Sciatic nerve (tissue), 2 donors: ENCODE measurements at regions not wholly inside any gene's neighbourhood (a gene's known extent, or its start where the extent isn't known, plus 50 kb on each side); places are given as distances from the start of the nearest gene placed in this dataset.

Source experiments
- ATAC-seq: fragments of 200-7000 bp; cut with Tn5 transposase; one replicate; pipeline ENCODE4 v1.9.1; 2020; ENCODE audit warnings: mild to moderate bottlenecking, moderate library complexity
- DNase-seq: peaks from one replicate; pipeline ENCODE4 v3.0.0-alpha.2; 2020; ENCODE audit warnings: low spot score
- intact Hi-C: fragments of 100-400 bp; cut with DNase I; formaldehyde crosslinking; loops from one replicate; pipeline ENCODE4 v1.14.2; 2022
- donor health status: DM: no; HTN: no; CAD: no.
- donor health status: DM: no; HTN: no; CAD: no.

DNA sequence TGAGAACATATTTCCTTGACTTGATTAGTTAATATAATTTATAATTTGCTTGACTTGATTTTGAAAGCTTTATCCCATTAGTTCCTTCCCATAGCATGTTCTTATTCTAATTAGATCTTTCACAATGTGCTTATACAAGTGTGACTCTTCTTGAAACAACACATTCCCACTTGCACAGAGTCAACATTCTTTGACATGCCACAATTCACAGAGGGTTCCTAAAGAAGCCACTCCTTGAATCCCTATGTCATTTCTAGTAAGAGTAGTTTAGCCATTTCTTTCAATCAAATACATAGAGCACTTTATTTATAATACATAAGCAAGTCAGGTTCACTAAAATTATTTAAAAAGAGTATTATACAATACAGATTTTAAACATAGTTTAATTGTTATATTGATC lies 228.9 kb upstream of the GRID2 start:
- ATAC-seq (no peak), DNase-seq (no peak)

DNA sequence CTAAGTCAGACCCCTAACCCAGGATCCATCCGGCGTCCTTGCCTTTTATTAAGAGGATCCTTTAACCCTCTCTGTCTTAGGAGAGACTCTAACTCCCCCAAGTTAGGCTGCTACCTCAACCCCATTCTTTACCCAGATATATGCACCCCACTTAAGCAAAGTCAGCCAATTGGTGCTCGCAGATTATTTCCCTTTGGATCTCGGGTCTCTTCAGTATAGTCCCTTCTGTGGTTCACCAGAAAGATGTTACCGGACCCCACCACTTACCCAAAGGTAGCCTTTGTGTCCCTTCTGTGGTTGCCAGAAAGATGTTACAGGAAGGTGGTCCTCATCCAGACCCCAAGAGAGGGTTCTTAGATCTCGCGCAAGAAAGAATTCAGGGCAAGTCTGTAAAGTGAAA lies 212.9 kb upstream of the GRID2 start:
- ATAC-seq (no peak), DNase-seq (no peak)
- intact Hi-C loops = no loop called here

More for the DNA sequence above, 228.9 kb upstream of the GRID2 start:
- intact Hi-C loops = no loop called here

DNA sequence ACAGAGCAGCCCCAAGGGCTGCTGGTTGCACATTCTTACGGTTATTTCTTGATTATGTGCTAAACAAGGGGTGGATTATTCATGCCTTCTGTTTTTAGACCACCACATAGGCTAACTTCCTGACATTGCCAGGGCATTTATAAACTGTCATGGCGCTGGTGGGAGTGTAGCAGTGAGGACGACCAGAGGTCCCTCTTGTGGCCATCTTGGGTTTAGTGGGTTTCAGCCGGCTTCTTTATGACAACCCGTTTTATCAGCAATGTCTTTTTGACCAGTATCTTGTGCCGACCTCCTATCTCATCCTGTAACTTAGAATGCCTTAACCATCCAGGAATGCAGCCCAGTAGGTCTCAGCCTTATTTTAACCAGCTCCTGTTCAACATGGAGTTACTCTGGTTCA lies 212.4 kb upstream of the GRID2 start:
- intact Hi-C loops = no loop called here
- DNase-seq (no peak), ATAC-seq (no peak)

DNA sequence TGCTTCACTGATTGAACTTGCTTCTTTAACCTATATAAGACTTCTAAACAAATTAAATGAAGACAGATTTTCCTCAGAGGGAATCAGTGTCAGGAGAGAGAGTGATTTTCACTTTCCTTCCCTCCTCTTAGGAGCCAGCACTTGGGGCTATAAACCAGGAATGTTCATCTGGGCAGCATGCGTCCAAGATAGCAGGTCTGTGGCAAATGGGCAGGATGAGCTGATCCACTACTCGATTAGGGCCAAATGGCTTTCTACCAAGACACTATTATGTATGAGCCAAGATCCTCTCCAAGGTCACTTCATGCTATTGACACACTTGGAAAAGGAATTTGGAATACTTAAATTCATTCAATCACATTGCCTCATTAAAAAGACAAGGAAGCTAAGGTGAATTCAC lies 203.9 kb upstream of the GRID2 start:
- DNase-seq (no peak), ATAC-seq (peak; percentile 42)
- intact Hi-C loops = no loop called here

DNA sequence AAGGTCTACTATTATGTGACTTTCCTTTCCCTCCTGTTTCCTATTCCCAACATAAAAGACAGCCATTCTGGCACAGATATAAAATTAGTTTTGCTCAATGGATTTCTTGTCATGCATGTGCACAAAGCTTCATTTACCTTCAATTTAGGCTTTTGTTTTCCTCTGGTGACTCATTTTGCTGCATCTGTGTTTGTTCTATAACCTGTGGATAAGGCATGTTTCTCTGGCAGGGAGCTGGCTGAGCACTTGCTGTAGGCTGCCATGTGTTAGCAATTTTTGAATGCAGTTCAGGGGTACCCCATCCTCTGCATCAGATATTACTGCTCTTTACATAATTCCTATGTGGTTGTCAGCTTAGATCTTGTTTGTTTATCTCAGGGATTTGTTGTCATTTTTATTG lies 202.8 kb upstream of the GRID2 start:
- intact Hi-C loops = no loop called here
- no peak for DNase-seq
- ATAC-seq = no peak

DNA sequence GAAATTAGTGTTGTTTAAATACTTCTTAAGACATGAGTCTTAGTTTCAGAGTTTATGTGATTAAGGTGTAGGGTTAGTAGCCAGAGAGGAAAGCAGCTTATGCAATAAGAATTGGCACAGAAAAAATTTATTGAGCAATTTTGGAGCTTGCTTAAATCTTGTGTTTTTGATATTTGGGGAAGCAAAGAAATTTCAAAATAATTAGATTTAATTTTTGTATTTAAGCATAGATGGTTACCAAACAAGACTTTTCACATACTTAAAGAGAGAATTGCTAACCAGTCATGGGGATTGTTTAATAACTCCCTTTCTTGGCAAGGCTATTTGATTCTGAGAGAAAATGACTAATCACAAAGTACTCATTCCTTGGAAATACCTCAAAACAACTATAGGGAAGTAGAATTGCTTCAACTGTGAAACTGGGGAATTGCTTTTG lies 202.0 kb upstream of the GRID2 start:
- DNase-seq = no peak
- intact Hi-C loops = no loop called here
- ATAC-seq = peak; percentile 55

DNA sequence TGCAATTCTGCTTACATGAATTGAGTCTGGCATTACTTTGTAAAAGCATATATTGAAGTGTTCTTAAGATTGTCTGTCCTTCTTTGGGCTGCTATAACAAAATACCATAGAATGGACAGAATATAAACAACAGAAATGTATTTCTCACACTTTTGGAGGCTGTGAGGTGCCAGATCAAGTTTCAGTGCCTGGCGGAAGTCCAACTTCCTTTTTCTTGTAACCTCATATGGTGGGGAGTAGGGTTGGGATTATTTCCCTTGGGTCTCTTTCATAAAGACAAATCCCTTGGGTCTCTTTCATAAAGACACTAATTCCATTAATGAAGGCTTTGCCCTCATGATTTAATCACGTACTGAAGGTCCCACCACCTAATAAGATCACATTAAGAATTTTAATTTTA lies 199.3 kb upstream of the GRID2 start:
- DNase-seq = no peak
- ATAC-seq = no peak
- intact Hi-C loops = no loop called here

DNA sequence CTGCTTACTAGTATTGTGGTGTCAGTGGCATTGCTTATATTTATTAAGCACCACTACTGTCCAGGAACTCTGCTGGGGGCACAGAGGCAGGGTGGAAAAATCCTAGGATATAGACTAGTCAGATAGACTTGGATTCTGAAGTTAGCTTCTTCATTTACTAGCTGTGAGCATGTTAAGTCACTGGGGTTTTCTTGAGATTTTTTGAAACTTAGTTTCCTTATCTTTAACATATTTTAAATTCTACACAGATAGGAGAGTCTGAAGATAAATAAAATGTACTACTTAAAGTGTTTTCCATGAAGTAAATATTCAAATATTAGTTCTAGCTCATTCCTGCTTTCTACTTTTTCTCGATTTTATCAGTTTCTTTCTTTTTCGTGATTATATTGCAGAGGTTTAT lies 196.9 kb upstream of the GRID2 start:
- ATAC-seq (no peak), DNase-seq (no peak)
- intact Hi-C loops = no loop called here

DNA sequence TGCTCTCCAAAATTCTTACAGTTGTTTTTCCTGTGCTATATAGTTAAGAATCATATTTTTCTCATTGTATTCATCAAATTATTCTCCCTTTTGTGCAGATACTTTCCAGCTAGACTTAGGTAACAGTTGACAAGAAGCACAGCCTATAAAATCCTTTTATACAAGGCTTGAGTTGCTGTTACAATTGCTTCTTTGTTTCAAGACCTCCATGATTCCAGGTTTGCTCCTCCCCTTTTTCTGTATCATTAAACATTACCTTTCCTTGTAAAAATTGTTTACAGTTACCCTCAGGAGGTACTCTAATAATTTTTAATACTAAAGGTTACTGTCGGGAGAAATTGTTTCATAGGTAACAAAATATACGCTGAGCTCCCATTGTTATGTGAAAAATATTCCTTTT lies 192.3 kb upstream of the GRID2 start:
- ATAC-seq (no peak), DNase-seq (no peak)
- intact Hi-C loops = no loop called here

DNA sequence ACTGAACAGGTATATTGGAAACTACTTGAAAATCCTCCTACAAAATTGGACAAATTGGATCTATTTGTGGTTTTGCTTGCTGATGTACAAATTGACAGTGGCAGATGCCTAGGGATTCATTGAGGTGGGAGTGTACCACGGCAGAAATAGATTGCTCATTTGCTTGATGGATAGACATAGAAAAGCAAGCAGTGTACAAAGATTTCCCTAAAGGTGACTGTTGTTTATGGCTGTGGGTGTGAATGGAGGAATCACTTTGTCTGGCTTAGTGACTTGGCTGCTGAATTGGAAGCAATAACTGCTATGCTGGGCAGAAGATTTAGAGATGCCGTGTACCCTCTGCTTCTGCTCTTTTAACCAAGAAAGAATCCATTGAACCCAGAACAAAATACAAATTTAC lies 191.0 kb upstream of the GRID2 start:
- DNase-seq = no peak
- intact Hi-C loops = no loop called here
- ATAC-seq = no peak

DNA sequence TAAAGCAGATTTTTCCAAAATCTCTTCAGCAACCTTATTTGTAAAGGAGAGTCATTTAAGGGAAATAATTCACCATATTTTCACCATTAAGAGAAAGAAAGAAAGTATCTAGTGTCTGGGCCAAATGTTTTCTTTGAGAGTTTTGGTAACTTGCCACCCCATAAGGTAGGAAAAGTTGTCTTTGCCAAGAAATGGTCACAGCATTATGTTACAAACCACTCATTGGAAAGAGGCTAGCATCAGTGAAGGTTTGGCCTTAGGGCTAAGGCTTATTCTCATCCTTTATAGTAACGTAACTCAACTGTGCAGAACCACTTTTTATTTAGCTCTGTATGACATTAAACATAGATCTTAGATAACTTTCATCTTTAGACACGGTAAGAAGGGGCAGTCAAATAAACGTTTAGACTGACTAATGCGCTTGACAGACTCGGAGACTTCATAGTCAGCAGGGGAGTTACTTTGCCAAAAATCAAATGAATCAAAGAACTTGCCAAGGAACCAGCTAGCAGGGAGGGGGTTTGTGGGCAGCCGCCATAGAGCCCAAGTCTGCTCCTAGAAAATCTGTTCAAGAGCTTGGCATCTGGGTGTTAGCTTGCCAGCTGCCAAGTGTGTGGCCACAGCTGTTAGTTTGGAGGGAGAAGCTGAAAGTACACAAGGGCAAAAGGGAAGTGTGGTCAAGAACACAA lies 182.8 kb upstream of the GRID2 start:
- DNase-seq (no peak), ATAC-seq (peak; percentile 42)
- intact Hi-C loops = no loop called here

DNA sequence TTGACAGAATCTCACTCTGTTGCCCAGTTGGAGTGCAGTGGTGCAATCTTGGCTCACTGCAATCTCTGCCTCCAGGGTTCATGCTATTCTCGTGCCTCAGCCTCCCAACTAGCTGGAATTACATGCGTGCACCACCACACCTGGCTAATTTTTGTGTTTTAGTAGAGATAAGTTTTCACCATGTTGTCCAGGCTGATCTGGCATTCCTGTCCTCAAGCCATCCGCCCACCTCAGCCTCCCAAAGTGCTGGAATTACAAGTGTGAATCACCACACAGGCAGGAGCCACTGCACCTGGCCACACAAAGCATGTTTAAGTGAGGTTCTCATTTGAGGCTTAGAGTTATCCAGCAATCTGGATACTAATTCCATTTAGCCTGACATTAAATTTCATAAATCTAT lies 180.9 kb upstream of the GRID2 start:
- DNase-seq (no peak), ATAC-seq (no peak)
- intact Hi-C loops = no loop called here

DNA sequence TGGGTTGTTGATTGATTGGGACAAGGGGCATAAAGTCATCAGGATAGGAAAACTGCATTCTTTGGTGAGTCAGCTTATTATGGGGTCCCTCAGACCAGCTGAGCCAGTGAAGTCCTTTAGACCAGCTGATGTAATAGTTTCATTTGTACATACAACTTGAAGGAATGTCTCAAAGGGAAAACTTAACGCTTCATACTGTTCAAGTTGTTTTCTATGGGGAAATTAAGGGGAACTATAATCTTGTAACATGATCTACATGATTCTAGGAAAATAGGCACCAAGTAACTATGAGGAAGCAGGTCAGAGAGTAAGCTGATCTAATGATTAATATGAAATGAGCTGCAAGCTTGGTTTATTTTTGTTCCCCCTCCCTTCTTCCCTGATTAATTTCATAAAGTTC lies 175.1 kb upstream of the GRID2 start:
- DNase-seq = no peak
- intact Hi-C loops = no loop called here
- no peak for ATAC-seq

DNA sequence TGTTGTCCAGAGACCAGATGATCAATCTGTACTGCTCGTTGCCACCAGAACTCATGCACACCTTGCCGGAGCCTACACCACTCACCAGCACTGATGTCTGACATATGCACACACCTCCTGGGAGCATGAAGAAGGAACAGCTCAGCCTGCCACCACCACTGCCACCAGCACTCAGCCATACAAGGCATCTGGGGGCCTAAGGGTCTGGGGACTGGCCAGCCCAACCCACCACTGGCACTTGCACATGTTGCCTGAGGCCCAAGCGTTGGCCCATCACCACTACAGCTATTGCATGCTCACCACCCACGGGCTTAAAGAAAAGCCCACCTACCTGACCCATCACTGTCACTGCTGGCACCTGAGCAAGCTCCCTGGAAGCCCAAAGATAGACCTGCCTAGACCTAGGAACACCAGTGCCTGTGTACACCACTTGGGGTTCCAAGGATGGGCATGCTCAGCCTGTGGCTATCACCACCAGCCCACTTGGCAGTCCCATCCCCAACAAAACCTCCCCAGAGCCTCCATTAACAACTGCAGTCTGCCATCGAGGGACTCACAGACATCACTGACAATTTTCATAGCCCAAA lies 174.3 kb upstream of the GRID2 start:
- DNase-seq = no peak
- ATAC-seq = no peak
- intact Hi-C loops = no loop called here

DNA sequence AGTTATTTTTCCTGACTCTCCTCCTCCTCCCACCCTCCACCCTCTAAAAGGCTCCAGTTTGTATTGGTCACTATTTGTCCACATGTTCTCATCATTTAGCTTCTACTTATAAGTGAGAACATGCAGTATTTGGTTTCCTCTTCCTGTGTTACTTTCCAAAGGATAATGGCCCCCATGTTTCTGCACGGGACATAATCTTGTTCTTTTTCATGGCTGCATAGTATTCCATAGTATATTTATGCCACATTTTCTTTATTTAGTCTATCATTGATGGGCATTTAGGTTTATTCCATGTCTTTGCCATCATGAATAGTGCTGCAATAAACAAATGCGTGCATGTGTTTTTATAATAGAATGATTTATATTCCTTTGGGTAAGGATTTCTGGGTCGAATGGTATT lies 167.3 kb upstream of the GRID2 start:
- intact Hi-C loops = no loop called here
- no peak for DNase-seq
- ATAC-seq = no peak

DNA sequence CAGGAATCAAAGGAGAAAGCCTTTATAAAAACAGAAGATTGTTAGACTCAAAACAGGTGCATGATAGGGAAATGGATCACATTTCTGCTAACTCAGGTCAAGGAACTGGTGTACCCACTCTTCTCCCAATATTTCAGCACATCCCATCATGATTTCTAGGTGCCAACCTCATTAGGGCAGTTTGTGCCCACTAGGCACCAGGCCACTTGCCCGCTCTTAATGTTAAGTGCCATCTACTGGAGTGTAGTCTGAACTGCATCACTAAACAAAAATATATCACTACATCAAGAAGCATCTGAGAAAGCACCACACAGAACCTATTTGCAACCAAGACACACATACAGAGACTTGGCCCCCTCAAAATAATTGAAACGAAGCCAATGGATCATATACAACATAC lies 140.4 kb upstream of the GRID2 start:
- intact Hi-C loops = no loop called here
- ATAC-seq (no peak), DNase-seq (no peak)

DNA sequence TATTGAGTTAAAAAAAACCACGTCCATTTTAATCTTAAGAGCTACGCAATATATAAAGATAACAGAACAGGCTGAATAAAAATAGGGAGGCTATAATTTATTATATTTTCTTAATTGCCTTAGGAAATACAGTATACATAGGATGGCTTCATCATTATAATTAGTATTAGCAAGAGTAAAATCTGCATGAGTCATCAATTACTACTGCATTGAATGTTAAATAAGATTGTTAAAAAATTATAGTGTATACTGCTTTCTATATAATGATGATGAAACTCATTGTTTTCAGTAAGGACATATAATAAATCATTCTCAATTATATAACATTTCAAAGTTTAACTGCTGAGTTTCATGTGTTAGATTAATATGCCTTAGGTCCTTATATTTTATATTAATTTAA lies 133.4 kb upstream of the GRID2 start:
- DNase-seq (no peak), ATAC-seq (no peak)
- intact Hi-C loops = no loop called here

DNA sequence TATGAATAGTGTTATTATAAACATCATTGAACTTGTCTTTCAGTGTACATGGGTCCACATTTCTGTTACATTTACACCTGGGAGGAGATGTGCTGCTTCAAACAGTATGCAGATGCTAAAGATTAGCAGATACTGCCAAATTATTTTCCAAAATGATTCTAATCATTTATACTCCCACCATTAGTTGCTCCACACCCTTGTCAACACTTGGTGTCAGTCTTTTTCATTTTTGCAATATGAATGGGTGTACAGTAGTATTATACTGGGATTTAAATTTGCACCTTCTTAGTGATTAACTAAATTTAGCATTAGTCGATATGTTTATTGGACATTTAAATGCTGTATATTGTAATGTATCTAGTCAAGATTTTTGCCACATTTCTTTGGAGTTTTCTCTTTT lies 131.6 kb upstream of the GRID2 start:
- intact Hi-C loops = no loop called here
- ATAC-seq (no peak), DNase-seq (no peak)

DNA sequence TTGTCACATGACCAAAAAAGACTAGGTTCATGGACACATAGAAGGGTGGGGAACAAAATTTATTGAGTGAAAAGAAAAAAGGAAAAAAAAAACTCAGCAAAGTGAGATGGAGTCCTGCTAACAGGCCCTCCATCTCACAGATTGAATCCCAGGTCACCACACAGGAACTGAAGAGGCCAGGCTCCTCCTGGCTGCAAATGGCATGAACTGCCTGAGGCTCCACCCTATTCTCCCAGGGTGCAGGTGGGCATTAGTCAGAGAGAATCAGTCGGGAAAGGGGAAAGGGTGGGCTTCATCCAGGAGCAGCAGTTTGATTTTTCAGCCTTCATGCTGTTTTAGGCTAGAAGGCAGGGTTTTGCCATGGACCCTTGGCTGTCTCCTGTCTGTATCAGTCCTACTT lies 128.5 kb upstream of the GRID2 start:
- intact Hi-C loops = no loop called here
- ATAC-seq (no peak), DNase-seq (no peak)

DNA sequence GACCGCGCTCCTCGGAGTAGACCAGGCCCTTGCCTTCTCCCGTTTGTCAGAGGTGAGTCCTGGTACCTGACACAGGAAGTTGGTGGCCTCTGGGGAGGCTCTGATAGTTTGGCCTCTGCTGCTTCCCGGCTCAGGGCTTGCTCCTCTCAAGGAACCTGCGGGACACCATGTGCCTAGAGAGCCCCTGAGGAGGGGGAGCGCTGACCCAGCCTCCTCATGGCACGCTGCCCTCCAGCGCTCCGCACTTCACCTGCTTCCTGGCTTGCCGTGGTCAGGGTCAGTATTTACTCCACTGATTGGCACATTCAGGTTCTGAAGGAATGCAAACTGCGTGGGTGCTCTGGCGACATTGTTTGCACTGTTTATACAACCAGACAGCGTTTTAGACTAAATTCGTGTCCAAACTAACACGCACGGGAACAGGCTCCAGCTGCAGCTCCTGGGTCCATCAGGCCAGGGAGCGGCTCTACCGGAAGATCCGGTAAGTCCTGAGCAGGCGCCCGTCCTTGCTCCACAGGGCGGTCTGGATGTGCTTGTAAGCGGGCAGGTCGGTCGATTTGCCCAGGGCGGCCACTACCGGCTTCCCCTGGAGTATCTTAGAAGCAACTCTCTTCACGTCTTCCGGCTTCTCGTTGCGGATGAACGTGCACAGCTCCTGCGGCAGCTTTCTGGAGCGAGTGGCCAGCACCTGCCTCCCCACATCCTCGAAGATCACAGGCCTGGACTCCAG lies 121.6 kb upstream of the GRID2 start:
- DNase-seq (no peak), ATAC-seq (peak; percentile 13)
- intact Hi-C loops = no loop called here
